K562 (cell line): ENCODE measurements at regions not wholly inside any gene's neighbourhood (a gene's known extent, or its start where the extent isn't known, plus 50 kb on each side); places are given as distances from the start of the nearest gene placed in this dataset.

Source experiments
- ATAC-seq: fragments of 200-7000 bp; cut with Tn5 transposase; 3 replicates; pipeline ENCODE4 v1.9.1; 2020; ENCODE audit warnings: moderate library complexity
- BruUV-seq: library from RNA; stranded (reverse); fragments of 400-500 nt; replicated peaks from 2 replicates; lab custom pipeline; 2021; lab: Mats Ljungman, UMichigan
- CTCF ChIA-PET: fragments of 300-600 bp; formaldehyde crosslinking; extraction: SDS; loops from one replicate; lab custom pipeline; 2021; ENCODE audit warnings: low intra/inter-chr PET ratio; lab: Yijun Ruan, JAX
- POLR2A ChIA-PET: fragments of 300-600, 350-650 bp; sonication (Branson Sonifier 250); formaldehyde crosslinking; extraction: SDS; loops from one replicate; lab custom pipeline; 2021; ENCODE audit warnings: antibody characterized with exemption, inconsistent platforms; lab: Yijun Ruan, JAX
- DNase-seq, 4 experiments: peaks; one replicate each; pipeline versions ENCODE4 v3.0.0 to v3.0.0-alpha.2; 2011 to 2018; ENCODE audit warnings: low spot score in 3 of 4, mixed read lengths in 3 of 4; ENCODE audit errors: extremely low read depth in 1 of 4
- FAIRE-seq: peaks from 2 replicates; lab custom pipeline; 2011; peaks lifted over from hg19 to GRCh38; lab: Jason Lieb, UNC
- H2AFZ ChIP-seq: 2 replicates; pipeline ENCODE4 v1.6.0; 2011; ENCODE audit warnings: low read depth, low read length, control low read depth, inconsistent platforms
- H3K27ac ChIP-seq: fragments of 200-600 bp; 3 replicates; pipeline ENCODE4 v1.8.0; 2011; ENCODE audit warnings: low read depth, mild to moderate bottlenecking, control low read depth, inconsistent platforms, low read length, moderate library complexity, mixed read lengths; ENCODE audit errors: extremely low read depth
- H3K27me3 ChIP-seq, 2 experiments: fragments of 300-600 bp in 1 of 2; 2 replicates in 1 of 2; 3 replicates in 1 of 2; pipeline versions ENCODE4 v1.6.0 to v1.8.0; 2011; ENCODE audit warnings: inconsistent platforms in 2 of 2, low read length in 2 of 2, mild to moderate bottlenecking in 1 of 2, mixed read lengths in 1 of 2, moderate library complexity in 1 of 2; ENCODE audit not compliant: control insufficient read depth in 2 of 2, insufficient read depth in 2 of 2
- H3K36me3 ChIP-seq: fragments of 300-600 bp; 3 replicates; pipeline ENCODE4 v1.8.0; 2011; ENCODE audit warnings: mild to moderate bottlenecking, low read length, inconsistent platforms; ENCODE audit not compliant: control insufficient read depth, insufficient read depth
- H3K4me1 ChIP-seq, 2 experiments: fragments of 200-600 bp in 1 of 2; replicated peaks in 1 of 2; 2 replicates in 1 of 2; 3 replicates in 1 of 2; pipeline versions ENCODE4 v1.5.1 to v1.8.0; 2011; ENCODE audit warnings: inconsistent platforms in 2 of 2, low read length in 2 of 2, mild to moderate bottlenecking in 1 of 2, mixed read lengths in 1 of 2, moderate library complexity in 1 of 2; ENCODE audit not compliant: control insufficient read depth in 2 of 2, insufficient read depth in 2 of 2
- H3K4me2 ChIP-seq: 2 replicates; pipeline ENCODE4 v1.6.1; 2011; ENCODE audit warnings: low read length, control low read depth, inconsistent platforms, mixed read lengths; ENCODE audit not compliant: insufficient read depth
- H3K4me3 ChIP-seq: fragments of 200-600 bp; sonication (generic), shearing (Covaris generic); 2 replicates; pipeline ENCODE4 v1.5.1; 2016; ENCODE audit warnings: control low read depth, inconsistent platforms
- H3K79me2 ChIP-seq: fragments of 200-600 bp; 3 replicates; pipeline ENCODE4 v1.8.0; 2011; ENCODE audit warnings: low read length, inconsistent platforms; ENCODE audit not compliant: control insufficient read depth, insufficient read depth
- H3K9ac ChIP-seq, 2 experiments: 2 replicates each; pipeline versions ENCODE4 v1.6.0 to v1.6.1; 2011; ENCODE audit warnings: low read depth in 2 of 2, low read length in 2 of 2, control low read depth in 1 of 2, inconsistent platforms in 1 of 2, mild to moderate bottlenecking in 1 of 2, mixed read lengths in 1 of 2; ENCODE audit not compliant: insufficient read depth in 1 of 2
- H3K9me1 ChIP-seq: one replicate; pipeline ENCODE4 v1.6.0; 2011; ENCODE audit warnings: inconsistent platforms, mild to moderate bottlenecking, low read length, moderate library complexity; ENCODE audit not compliant: control insufficient read depth, insufficient read depth
- H3K9me3 ChIP-seq: replicated peaks from 2 replicates; pipeline ENCODE4 v1.5.1; 2011; ENCODE audit warnings: low read depth, low read length, inconsistent platforms; ENCODE audit not compliant: control insufficient read depth, insufficient read depth
- H4K20me1 ChIP-seq: replicated peaks from 2 replicates; pipeline ENCODE4 v1.6.1; 2011; ENCODE audit warnings: low read length, inconsistent platforms, mixed read lengths; ENCODE audit not compliant: control insufficient read depth, insufficient read depth
- BDP1 ChIP-seq: IDR thresholded peaks from 3 replicates; pipeline ENCODE4 v1.6.1; 2011; ENCODE audit not compliant: insufficient read length, insufficient read depth
- HIVEP1 ChIP-seq: fragments of 250-450 bp; sonication (Bioruptor Pico); IDR thresholded peaks from 2 replicates; pipeline ENCODE4 v1.4.0; 2020; ENCODE audit warnings: mild to moderate bottlenecking
- HNRNPUL1 ChIP-seq: fragments of 200-400 bp; formaldehyde crosslinking; IDR thresholded peaks from 2 replicates; pipeline ENCODE4 v1.6.1; 2017; ENCODE audit warnings: low read length
- NCOA2 ChIP-seq, 2 experiments: fragments of 450-650 bp; IDR thresholded peaks; 2 replicates each; pipeline ENCODE4 v1.6.1; 2018; ENCODE audit warnings: mild to moderate bottlenecking in 2 of 2, moderate library complexity in 1 of 2; ENCODE audit not compliant: partially characterized antibody in 2 of 2
- RBM15 ChIP-seq: fragments of 200-400 bp; formaldehyde crosslinking; IDR thresholded peaks from 2 replicates; pipeline ENCODE4 v1.6.1; 2018; ENCODE audit warnings: mild to moderate bottlenecking, low read length, moderate library complexity; ENCODE audit not compliant: insufficient read depth
- SIN3A ChIP-seq, 2 experiments: fragments of 150-350 bp in 1 of 2; IDR thresholded peaks; 2 replicates each; pipeline ENCODE4 v1.6.1; 2011 to 2016; ENCODE audit warnings: borderline replicate concordance in 2 of 2, low read depth in 2 of 2, low read length in 2 of 2, mild to moderate bottlenecking in 2 of 2, moderate library complexity in 2 of 2; ENCODE audit not compliant: control insufficient read depth in 1 of 2
- SUPT5H ChIP-seq: fragments of 450-650 bp; IDR thresholded peaks from 2 replicates; pipeline ENCODE4 v1.6.1; 2016
- TCF7 ChIP-seq: sonication (generic); IDR thresholded peaks from 2 replicates; pipeline ENCODE4 v1.6.1; 2016; ENCODE audit warnings: antibody characterized with exemption, borderline replicate concordance
- TRIM25 ChIP-seq: fragments of 450-650 bp; IDR thresholded peaks from 2 replicates; pipeline ENCODE4 v1.7.0; 2016; ENCODE audit warnings: borderline replicate concordance
- U2AF2 ChIP-seq: fragments of 200-400 bp; formaldehyde crosslinking; optimal IDR thresholded peaks from 2 replicates; pipeline ENCODE3; 2017; ENCODE audit warnings: low read depth, mild to moderate bottlenecking, low read length
- ZNF23 ChIP-seq: fragments of 250-450 bp; sonication (Bioruptor Pico); IDR thresholded peaks from 2 replicates; pipeline ENCODE4 v1.4.0; 2020; ENCODE audit warnings: mild to moderate bottlenecking
- ZNF316 ChIP-seq: fragments of 450-650 bp; IDR thresholded peaks from 2 replicates; pipeline ENCODE4 v1.6.1; 2016
- ZNF696 ChIP-seq: fragments of 250-450 bp; sonication (Bioruptor Pico); conservative IDR thresholded peaks from 2 replicates; pipeline ENCODE4 v1.4.0; 2020; ENCODE audit warnings: mild to moderate bottlenecking, moderate library complexity
- WGBS: fragments of 100-300 bp; shearing (Covaris generic); methylation state at CpG from one replicate; pipeline ENCODE4 v1.1.6; 2016; ENCODE audit warnings: low coverage, mixed read lengths; ENCODE audit not compliant: insufficient coverage; ENCODE audit errors: missing lambda C conversion rate; 5-methylcytosine and 5-hydroxymethylcytosine counted together
- in situ Hi-C: fragments of 300-500 bp; cut with MboI; formaldehyde crosslinking; loops from 4 replicates; pipeline ENCODE4 v1.15.0; 2018; ENCODE audit warnings: inconsistent platforms, mixed read lengths
- intact Hi-C: fragments of 100-400 bp; cut with micrococcal nuclease; formaldehyde crosslinking; loops from 2 replicates; pipeline ENCODE4 v1.14.2; 2022
- TF ChIP-seq, protein P1 (sequence below), 2 experiments: fragments of 250-450 bp in 1 of 2; fragments of 450-650 bp in 1 of 2; sonication (Bioruptor Pico) in 1 of 2; IDR thresholded peaks; 2 replicates each; pipeline versions ENCODE4 v1.6.1 to v1.8.0; 2016 to 2021; ENCODE audit warnings: mild to moderate bottlenecking in 2 of 2, moderate library complexity in 2 of 2, missing compliant biosample characterization in 1 of 2, missing genetic modification characterization in 1 of 2
- TF ChIP-seq, protein P2 (sequence below): fragments of 250-450 bp; sonication (Bioruptor Pico); IDR thresholded peaks from 2 replicates; pipeline ENCODE4 v1.4.0; 2020

GRCh38 chr5:68110894-68111293, 104.7 kb upstream of the PIK3R1 start (continued):
- no peak for TF ChIP-seq TRIM25

- H3K4me2 ChIP-seq = no peak overlapping the region
- ChIA-PET CTCF (no interaction called here), POLR2A (no interaction called here)
- H3K9me1 ChIP-seq = no peaks in the 10 kb centered on the region
- in situ Hi-C loops = no loop called here
- DNase-seq = no peak
- no peaks in the 10 kb centered on the region for H4K20me1 ChIP-seq
- no peak overlapping the region for H2AFZ ChIP-seq
- no peaks in the 10 kb centered on the region for H3K27me3 ChIP-seq
- no peaks in the 10 kb centered on the region for H3K79me2 ChIP-seq
- H3K36me3 ChIP-seq = no peaks in the 10 kb centered on the region
- H3K4me3 ChIP-seq = no peak overlapping the region
- no peak for FAIRE-seq
- no peaks in the 10 kb centered on the region for H3K9me3 ChIP-seq
- intact Hi-C loops = no loop called here
- no peak overlapping the region for H3K27ac ChIP-seq
- H3K9ac ChIP-seq = no peak overlapping the region
- no peaks in the 10 kb centered on the region for H3K4me1 ChIP-seq
- no TSS peak for BruUV-seq
- 0% methylated on average over 1 of the region's 1 CpG for WGBS
- no peak for ATAC-seq
- TF ChIP-seq SUPT5H = no peak
- no peak for TF ChIP-seq BDP1
- no peak for TF ChIP-seq RBM15
- no peak for TF ChIP-seq NCOA2 (IDR thresholded peaks at IDR 0.05; ENCODE audit: partially characterized antibody in 2 of 2)
- no peak for TF ChIP-seq ZNF23 (CRISPR knock-in tag)
- TF ChIP-seq ZNF696 = no peak
- TF ChIP-seq, protein P1, sequence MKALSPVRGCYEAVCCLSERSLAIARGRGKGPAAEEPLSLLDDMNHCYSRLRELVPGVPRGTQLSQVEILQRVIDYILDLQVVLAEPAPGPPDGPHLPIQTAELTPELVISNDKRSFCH (CRISPR knock-in tag; IDR thresholded peaks at IDR 0.05) = no peak
- TF ChIP-seq, protein P1 (tag; IDR thresholded peaks at IDR 0.05) = no peak
- TF ChIP-seq TCF7 = no peak
- no peak for TF ChIP-seq HIVEP1
- TF ChIP-seq, protein P2, sequence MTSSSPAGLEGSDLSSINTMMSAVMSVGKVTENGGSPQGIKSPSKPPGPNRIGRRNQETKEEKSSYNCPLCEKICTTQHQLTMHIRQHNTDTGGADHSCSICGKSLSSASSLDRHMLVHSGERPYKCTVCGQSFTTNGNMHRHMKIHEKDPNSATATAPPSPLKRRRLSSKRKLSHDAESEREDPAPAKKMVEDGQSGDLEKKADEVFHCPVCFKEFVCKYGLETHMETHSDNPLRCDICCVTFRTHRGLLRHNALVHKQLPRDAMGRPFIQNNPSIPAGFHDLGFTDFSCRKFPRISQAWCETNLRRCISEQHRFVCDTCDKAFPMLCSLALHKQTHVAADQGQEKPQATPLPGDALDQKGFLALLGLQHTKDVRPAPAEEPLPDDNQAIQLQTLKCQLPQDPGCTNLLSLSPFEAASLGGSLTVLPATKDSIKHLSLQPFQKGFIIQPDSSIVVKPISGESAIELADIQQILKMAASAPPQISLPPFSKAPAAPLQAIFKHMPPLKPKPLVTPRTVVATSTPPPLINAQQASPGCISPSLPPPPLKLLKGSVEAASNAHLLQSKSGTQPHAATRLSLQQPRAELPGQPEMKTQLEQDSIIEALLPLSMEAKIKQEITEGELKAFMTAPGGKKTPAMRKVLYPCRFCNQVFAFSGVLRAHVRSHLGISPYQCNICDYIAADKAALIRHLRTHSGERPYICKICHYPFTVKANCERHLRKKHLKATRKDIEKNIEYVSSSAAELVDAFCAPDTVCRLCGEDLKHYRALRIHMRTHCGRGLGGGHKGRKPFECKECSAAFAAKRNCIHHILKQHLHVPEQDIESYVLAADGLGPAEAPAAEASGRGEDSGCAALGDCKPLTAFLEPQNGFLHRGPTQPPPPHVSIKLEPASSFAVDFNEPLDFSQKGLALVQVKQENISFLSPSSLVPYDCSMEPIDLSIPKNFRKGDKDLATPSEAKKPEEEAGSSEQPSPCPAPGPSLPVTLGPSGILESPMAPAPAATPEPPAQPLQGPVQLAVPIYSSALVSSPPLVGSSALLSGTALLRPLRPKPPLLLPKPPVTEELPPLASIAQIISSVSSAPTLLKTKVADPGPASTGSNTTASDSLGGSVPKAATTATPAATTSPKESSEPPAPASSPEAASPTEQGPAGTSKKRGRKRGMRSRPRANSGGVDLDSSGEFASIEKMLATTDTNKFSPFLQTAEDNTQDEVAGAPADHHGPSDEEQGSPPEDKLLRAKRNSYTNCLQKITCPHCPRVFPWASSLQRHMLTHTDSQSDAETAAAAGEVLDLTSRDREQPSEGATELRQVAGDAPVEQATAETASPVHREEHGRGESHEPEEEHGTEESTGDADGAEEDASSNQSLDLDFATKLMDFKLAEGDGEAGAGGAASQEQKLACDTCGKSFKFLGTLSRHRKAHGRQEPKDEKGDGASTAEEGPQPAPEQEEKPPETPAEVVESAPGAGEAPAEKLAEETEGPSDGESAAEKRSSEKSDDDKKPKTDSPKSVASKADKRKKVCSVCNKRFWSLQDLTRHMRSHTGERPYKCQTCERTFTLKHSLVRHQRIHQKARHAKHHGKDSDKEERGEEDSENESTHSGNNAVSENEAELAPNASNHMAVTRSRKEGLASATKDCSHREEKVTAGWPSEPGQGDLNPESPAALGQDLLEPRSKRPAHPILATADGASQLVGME (CRISPR knock-in tag) = no peak
- no peak for TF ChIP-seq U2AF2
- TF ChIP-seq SIN3A (IDR thresholded peaks at IDR 0.05; ENCODE audit: borderline replicate concordance in 2 of 2, control insufficient read depth in 1 of 2, low read depth in 2 of 2, low read length in 2 of 2) = no peak
- TF ChIP-seq HNRNPUL1 = no peak
- TF ChIP-seq ZNF316 = no peak
Observed at GRCh38 chr5:68110264-68110663, 105.3 kb upstream of the PIK3R1 start.
